ENCODE measurements at regions not wholly inside any gene's neighbourhood (a gene's known extent, or its start where the extent isn't known, plus 50 kb on each side); places are given as distances from the start of the nearest gene placed in this dataset.

GRCh38 chr12:77761286-77761685 is 69.4 kb upstream of the NAV3 start:
- H3K4me1 ChIP-seq (ENCODE audit: control insufficient read depth, insufficient read depth, low read length) = no peaks in the 10 kb centered on the region
- POLR2A ChIA-PET (ENCODE audit: unreplicated experiment) = interaction anchor here (0.7 kb wide), 1 partner anchor 12 kb away, joined by 5 read pairs; no protein-coding TSS in a partner anchor
- H3K18ac ChIP-seq (ENCODE audit: low read depth, low read length) = no peak overlapping the region
- H2AFZ ChIP-seq (replicated peaks; ENCODE audit: low read length, poor library complexity) = no peak overlapping the region
- H3K9me1 ChIP-seq (ENCODE audit: insufficient read depth, low read length) = no peaks in the 10 kb centered on the region
- no peaks in the 10 kb centered on the region for H3K36me3 ChIP-seq (ENCODE audit: control insufficient read depth, insufficient read depth, low read length)
- TF ChIP-seq FOS (IDR thresholded peaks at IDR 0.05; ENCODE audit: low read depth, low read length) (no peak), RFX5 (IDR thresholded peaks at IDR 0.05; ENCODE audit: low read depth, low read length) (no peak), CEBPB (IDR thresholded peaks at IDR 0.05; ENCODE audit: low read depth, low read length) (no peak), CHD1 (IDR thresholded peaks at IDR 0.05; ENCODE audit: low read depth, low read length) (no peak), MAZ (IDR thresholded peaks at IDR 0.05; ENCODE audit: borderline replicate concordance, low read depth, low read length) (no peak), RCOR1 (IDR thresholded peaks at IDR 0.05; ENCODE audit: insufficient replicate concordance, low read length) (no peak), BHLHE40 (IDR thresholded peaks at IDR 0.05; ENCODE audit: low read depth, low read length) (no peak), USF2 (IDR thresholded peaks at IDR 0.05; ENCODE audit: low read depth, low read length) (no peak), NFE2L2 (IDR thresholded peaks at IDR 0.05; ENCODE audit: low read depth, low read length) (no peak), SMC3 (IDR thresholded peaks at IDR 0.05; ENCODE audit: low read depth, low read length) (no peak), RAD21 (IDR thresholded peaks at IDR 0.05; ENCODE audit: low read length) (no peak)
- TF ChIP-seq, protein P1, sequence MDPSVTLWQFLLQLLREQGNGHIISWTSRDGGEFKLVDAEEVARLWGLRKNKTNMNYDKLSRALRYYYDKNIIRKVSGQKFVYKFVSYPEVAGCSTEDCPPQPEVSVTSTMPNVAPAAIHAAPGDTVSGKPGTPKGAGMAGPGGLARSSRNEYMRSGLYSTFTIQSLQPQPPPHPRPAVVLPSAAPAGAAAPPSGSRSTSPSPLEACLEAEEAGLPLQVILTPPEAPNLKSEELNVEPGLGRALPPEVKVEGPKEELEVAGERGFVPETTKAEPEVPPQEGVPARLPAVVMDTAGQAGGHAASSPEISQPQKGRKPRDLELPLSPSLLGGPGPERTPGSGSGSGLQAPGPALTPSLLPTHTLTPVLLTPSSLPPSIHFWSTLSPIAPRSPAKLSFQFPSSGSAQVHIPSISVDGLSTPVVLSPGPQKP (IDR thresholded peaks at IDR 0.05; ENCODE audit: borderline replicate concordance, low read depth, low read length) = no peak
- no peak overlapping the region for H3K14ac ChIP-seq (replicated peaks; ENCODE audit: low read depth, low read length)
- H3K27ac ChIP-seq (ENCODE audit: insufficient read depth, low read length) = no peak overlapping the region
- in situ Hi-C loops (cut with MboI; ENCODE audit: low sequenced_read_pairs) (no loop called here), dilution Hi-C loops (cut with HindIII; ENCODE audit: low sequenced_read_pairs, unreplicated experiment) (no loop called here), intact Hi-C loops (cut with micrococcal nuclease) (no loop called here)
- H2AK5ac ChIP-seq (ENCODE audit: low read depth, low read length) = no peak overlapping the region
- no peaks in the 10 kb centered on the region for H3K9me3 ChIP-seq (ENCODE audit: control insufficient read depth, insufficient read depth, low read length)
- H3K4me2 ChIP-seq (ENCODE audit: low read depth, low read length) = no peak overlapping the region
- H3K79me1 ChIP-seq (ENCODE audit: low read depth in 1 of 2, low read length in 2 of 2) = no peaks in the 10 kb centered on the region
- ATAC-seq (ENCODE audit: low read depth) (no peak), DNase-seq (no peak)
- H3K56ac ChIP-seq (ENCODE audit: extremely low read depth, insufficient read depth, low read length) = no peak overlapping the region
- no peak overlapping the region for H2BK20ac ChIP-seq (ENCODE audit: low read depth, low read length)
- no peak overlapping the region for H4K91ac ChIP-seq (ENCODE audit: insufficient read depth, low read depth, low read length)
- no TSS peak for BruUV-seq (replicated peaks)
- H3K27me3 ChIP-seq (ENCODE audit: control insufficient read depth, insufficient read depth, low read length) = no peaks in the 10 kb centered on the region; the same call in 1 of the 2 replicates
- no peak overlapping the region for H3K4ac ChIP-seq (ENCODE audit: low read depth, low read length)
- H2BK120ac ChIP-seq (ENCODE audit: low read depth, low read length) = no peak overlapping the region
- H3K9ac ChIP-seq (ENCODE audit: low read depth, low read length) = no peak overlapping the region
- no peak overlapping the region for H2BK5ac ChIP-seq (ENCODE audit: low read depth, low read length, poor library complexity, severe bottlenecking)
- WGBS, 2 experiments (ENCODE audit: extremely low coverage in 2 of 2, insufficient read length in 1 of 2) = no CpG with 5 or more reads among the region's 2 CpGs
- H4K20me1 ChIP-seq (ENCODE audit: insufficient read depth, low read length) = no peaks in the 10 kb centered on the region
- H3K23ac ChIP-seq (ENCODE audit: low read depth, low read length) = no peak overlapping the region
- H3K4me3 ChIP-seq (ENCODE audit: insufficient read depth, low read depth, low read length) = no peak overlapping the region
- no peak overlapping the region for H2BK15ac ChIP-seq (ENCODE audit: low read depth, low read length)
- no peak overlapping the region for H2AK9ac ChIP-seq (replicated peaks; ENCODE audit: low read depth, low read length, poor library complexity)
- CTCF ChIA-PET = no interaction called here
- no peak overlapping the region for H4K8ac ChIP-seq (ENCODE audit: low read depth in 2 of 2, low read length in 2 of 2)
- H4K5ac ChIP-seq (ENCODE audit: low read depth, low read length) = no peak overlapping the region

All from IMR-90 (cell line).